HEK293T (cell line): ENCODE measurements at regions not wholly inside any gene's neighbourhood (a gene's known extent, or its start where the extent isn't known, plus 50 kb on each side); places are given as distances from the start of the nearest gene placed in this dataset.

Source experiments
- ARNT ChIP-seq: fragments of 450-650 bp; IDR thresholded peaks from 2 replicates; pipeline ENCODE4 v1.6.1; 2017; ENCODE audit warnings: mild to moderate bottlenecking
- BHLHE40 ChIP-seq: fragments of 450-650 bp; IDR thresholded peaks from 2 replicates; pipeline ENCODE4 v1.6.1; 2016; ENCODE audit warnings: mild to moderate bottlenecking, moderate library complexity, borderline replicate concordance
- ELF4 ChIP-seq: fragments of 450-650 bp; IDR thresholded peaks from 2 replicates; pipeline ENCODE4 v1.6.1; 2017; ENCODE audit warnings: antibody characterized with exemption
- FOXA1 ChIP-seq: fragments of 450-650 bp; IDR thresholded peaks from 2 replicates; pipeline ENCODE4 v1.6.1; 2016; ENCODE audit warnings: mild to moderate bottlenecking
- FOXM1 ChIP-seq: fragments of 450-650 bp; IDR thresholded peaks from 2 replicates; pipeline ENCODE4 v1.6.1; 2017; ENCODE audit warnings: mild to moderate bottlenecking, borderline replicate concordance
- LEF1 ChIP-seq: fragments of 450-650 bp; IDR thresholded peaks from 2 replicates; pipeline ENCODE4 v1.6.1; 2017; ENCODE audit warnings: mild to moderate bottlenecking, borderline replicate concordance
- NFRKB ChIP-seq: fragments of 450-650 bp; IDR thresholded peaks from 2 replicates; pipeline ENCODE4 v1.6.1; 2016; ENCODE audit warnings: mild to moderate bottlenecking, moderate library complexity
- PKNOX1 ChIP-seq: fragments of 450-650 bp; IDR thresholded peaks from 2 replicates; pipeline ENCODE4 v1.6.1; 2016
- SP1 ChIP-seq: fragments of 450-650 bp; IDR thresholded peaks from 2 replicates; pipeline ENCODE4 v1.6.1; 2017
- SUZ12 ChIP-seq: fragments of 450-650 bp; IDR thresholded peaks from 2 replicates; pipeline ENCODE4 v1.6.1; 2016; ENCODE audit warnings: mild to moderate bottlenecking

- no peak for TF ChIP-seq ELF4
- no peak for TF ChIP-seq FOXA1
- no peak for TF ChIP-seq NFRKB
- no peak for TF ChIP-seq LEF1
- no peak for TF ChIP-seq FOXM1
- TF ChIP-seq ARNT = no peak
- no peak for TF ChIP-seq SUZ12
- TF ChIP-seq BHLHE40 = no peak
- TF ChIP-seq SP1 = no peak
- no peak for TF ChIP-seq PKNOX1
These were observed 78.0 kb upstream of the RARB start for GRCh38 chr3:25349828-25350724.
